Gastrocnemius medialis (tissue), 4 donors: ENCODE measurements at regions not wholly inside any gene's neighbourhood (a gene's known extent, or its start where the extent isn't known, plus 50 kb on each side); places are given as distances from the start of the nearest gene placed in this dataset.

Source experiments
- POLR2A ChIP-seq, 2 donors: fragments of 450-650 bp; IDR thresholded peaks; one replicate each; pipeline ENCODE4 v1.6.1; 2017; ENCODE audit warnings: antibody characterized with exemption in 2 of 2, mild to moderate bottlenecking in 2 of 2, moderate library complexity in 2 of 2
- TF ChIP-seq, protein P1 (sequence below), 5 experiments: fragments of 450-650 bp in 3 of 5; fragments of 200-600 bp in 2 of 5; sonication (generic) in 2 of 5; IDR thresholded peaks in 4 of 5; conservative IDR thresholded peaks in 1 of 5; 1 replicate in 4 of 5; 2 replicates in 1 of 5; pipeline ENCODE4 v1.5.1; 2016 to 2019; ENCODE audit warnings: antibody characterized with exemption in 5 of 5, mild to moderate bottlenecking in 3 of 5, moderate library complexity in 3 of 5

GRCh38 chrX:84712621-84713020 is 210.4 kb upstream of the HDX start:
- TF ChIP-seq, protein P1, sequence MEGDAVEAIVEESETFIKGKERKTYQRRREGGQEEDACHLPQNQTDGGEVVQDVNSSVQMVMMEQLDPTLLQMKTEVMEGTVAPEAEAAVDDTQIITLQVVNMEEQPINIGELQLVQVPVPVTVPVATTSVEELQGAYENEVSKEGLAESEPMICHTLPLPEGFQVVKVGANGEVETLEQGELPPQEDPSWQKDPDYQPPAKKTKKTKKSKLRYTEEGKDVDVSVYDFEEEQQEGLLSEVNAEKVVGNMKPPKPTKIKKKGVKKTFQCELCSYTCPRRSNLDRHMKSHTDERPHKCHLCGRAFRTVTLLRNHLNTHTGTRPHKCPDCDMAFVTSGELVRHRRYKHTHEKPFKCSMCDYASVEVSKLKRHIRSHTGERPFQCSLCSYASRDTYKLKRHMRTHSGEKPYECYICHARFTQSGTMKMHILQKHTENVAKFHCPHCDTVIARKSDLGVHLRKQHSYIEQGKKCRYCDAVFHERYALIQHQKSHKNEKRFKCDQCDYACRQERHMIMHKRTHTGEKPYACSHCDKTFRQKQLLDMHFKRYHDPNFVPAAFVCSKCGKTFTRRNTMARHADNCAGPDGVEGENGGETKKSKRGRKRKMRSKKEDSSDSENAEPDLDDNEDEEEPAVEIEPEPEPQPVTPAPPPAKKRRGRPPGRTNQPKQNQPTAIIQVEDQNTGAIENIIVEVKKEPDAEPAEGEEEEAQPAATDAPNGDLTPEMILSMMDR (IDR thresholded peaks at IDR 0.05 in 4 of 5, conservative IDR thresholded peaks at IDR 0.05 in 1 of 5): no peak
- no peak for TF ChIP-seq POLR2A (IDR thresholded peaks at IDR 0.05)
